ENCODE measurements at regions not wholly inside any gene's neighbourhood (a gene's known extent, or its start where the extent isn't known, plus 50 kb on each side); places are given as distances from the start of the nearest gene placed in this dataset.

DNA sequence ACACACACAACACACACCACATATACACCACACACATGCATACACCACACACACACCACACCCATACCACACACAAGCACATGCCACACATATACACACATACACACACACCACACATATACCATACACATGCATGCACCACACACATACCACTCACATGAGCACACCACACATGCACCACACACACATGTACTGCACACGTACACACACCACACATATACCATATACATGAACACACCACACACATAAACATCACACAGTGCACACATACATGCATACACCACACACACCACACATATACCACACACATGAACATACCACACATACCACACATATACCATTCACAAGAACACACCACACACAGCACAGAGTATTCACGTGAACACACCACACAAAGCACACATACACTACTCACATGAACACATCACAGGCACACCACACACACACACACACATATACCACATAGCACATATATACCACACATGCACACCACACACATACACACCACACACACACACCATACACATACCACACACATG is 219.9 kb upstream of the RAB6C start (continued):
- TF ChIP-seq, protein P1, sequence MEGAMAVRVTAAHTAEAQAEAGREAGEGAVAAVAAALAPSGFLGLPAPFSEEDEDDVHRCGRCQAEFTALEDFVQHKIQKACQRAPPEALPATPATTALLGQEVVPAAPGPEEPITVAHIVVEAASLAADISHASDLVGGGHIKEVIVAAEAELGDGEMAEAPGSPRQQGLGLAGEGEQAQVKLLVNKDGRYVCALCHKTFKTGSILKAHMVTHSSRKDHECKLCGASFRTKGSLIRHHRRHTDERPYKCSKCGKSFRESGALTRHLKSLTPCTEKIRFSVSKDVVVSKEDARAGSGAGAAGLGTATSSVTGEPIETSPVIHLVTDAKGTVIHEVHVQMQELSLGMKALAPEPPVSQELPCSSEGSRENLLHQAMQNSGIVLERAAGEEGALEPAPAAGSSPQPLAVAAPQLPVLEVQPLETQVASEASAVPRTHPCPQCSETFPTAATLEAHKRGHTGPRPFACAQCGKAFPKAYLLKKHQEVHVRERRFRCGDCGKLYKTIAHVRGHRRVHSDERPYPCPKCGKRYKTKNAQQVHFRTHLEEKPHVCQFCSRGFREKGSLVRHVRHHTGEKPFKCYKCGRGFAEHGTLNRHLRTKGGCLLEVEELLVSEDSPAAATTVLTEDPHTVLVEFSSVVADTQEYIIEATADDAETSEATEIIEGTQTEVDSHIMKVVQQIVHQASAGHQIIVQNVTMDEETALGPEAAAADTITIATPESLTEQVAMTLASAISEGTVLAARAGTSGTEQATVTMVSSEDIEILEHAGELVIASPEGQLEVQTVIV (CRISPR knock-in tag; IDR thresholded peaks at IDR 0.05; ENCODE audit: borderline replicate concordance) = no peak
- TF ChIP-seq ZNF57 (CRISPR knock-in tag; IDR thresholded peaks at IDR 0.05) (no peak), ZNF518B (CRISPR knock-in tag; IDR thresholded peaks at IDR 0.05) (no peak), ARHGAP35 (IDR thresholded peaks at IDR 0.05; ENCODE audit: partially characterized antibody) (no peak), MCM3 (IDR thresholded peaks at IDR 0.05) (no peak), BCOR (IDR thresholded peaks at IDR 0.05) (no peak)
- TF ChIP-seq, protein P2, sequence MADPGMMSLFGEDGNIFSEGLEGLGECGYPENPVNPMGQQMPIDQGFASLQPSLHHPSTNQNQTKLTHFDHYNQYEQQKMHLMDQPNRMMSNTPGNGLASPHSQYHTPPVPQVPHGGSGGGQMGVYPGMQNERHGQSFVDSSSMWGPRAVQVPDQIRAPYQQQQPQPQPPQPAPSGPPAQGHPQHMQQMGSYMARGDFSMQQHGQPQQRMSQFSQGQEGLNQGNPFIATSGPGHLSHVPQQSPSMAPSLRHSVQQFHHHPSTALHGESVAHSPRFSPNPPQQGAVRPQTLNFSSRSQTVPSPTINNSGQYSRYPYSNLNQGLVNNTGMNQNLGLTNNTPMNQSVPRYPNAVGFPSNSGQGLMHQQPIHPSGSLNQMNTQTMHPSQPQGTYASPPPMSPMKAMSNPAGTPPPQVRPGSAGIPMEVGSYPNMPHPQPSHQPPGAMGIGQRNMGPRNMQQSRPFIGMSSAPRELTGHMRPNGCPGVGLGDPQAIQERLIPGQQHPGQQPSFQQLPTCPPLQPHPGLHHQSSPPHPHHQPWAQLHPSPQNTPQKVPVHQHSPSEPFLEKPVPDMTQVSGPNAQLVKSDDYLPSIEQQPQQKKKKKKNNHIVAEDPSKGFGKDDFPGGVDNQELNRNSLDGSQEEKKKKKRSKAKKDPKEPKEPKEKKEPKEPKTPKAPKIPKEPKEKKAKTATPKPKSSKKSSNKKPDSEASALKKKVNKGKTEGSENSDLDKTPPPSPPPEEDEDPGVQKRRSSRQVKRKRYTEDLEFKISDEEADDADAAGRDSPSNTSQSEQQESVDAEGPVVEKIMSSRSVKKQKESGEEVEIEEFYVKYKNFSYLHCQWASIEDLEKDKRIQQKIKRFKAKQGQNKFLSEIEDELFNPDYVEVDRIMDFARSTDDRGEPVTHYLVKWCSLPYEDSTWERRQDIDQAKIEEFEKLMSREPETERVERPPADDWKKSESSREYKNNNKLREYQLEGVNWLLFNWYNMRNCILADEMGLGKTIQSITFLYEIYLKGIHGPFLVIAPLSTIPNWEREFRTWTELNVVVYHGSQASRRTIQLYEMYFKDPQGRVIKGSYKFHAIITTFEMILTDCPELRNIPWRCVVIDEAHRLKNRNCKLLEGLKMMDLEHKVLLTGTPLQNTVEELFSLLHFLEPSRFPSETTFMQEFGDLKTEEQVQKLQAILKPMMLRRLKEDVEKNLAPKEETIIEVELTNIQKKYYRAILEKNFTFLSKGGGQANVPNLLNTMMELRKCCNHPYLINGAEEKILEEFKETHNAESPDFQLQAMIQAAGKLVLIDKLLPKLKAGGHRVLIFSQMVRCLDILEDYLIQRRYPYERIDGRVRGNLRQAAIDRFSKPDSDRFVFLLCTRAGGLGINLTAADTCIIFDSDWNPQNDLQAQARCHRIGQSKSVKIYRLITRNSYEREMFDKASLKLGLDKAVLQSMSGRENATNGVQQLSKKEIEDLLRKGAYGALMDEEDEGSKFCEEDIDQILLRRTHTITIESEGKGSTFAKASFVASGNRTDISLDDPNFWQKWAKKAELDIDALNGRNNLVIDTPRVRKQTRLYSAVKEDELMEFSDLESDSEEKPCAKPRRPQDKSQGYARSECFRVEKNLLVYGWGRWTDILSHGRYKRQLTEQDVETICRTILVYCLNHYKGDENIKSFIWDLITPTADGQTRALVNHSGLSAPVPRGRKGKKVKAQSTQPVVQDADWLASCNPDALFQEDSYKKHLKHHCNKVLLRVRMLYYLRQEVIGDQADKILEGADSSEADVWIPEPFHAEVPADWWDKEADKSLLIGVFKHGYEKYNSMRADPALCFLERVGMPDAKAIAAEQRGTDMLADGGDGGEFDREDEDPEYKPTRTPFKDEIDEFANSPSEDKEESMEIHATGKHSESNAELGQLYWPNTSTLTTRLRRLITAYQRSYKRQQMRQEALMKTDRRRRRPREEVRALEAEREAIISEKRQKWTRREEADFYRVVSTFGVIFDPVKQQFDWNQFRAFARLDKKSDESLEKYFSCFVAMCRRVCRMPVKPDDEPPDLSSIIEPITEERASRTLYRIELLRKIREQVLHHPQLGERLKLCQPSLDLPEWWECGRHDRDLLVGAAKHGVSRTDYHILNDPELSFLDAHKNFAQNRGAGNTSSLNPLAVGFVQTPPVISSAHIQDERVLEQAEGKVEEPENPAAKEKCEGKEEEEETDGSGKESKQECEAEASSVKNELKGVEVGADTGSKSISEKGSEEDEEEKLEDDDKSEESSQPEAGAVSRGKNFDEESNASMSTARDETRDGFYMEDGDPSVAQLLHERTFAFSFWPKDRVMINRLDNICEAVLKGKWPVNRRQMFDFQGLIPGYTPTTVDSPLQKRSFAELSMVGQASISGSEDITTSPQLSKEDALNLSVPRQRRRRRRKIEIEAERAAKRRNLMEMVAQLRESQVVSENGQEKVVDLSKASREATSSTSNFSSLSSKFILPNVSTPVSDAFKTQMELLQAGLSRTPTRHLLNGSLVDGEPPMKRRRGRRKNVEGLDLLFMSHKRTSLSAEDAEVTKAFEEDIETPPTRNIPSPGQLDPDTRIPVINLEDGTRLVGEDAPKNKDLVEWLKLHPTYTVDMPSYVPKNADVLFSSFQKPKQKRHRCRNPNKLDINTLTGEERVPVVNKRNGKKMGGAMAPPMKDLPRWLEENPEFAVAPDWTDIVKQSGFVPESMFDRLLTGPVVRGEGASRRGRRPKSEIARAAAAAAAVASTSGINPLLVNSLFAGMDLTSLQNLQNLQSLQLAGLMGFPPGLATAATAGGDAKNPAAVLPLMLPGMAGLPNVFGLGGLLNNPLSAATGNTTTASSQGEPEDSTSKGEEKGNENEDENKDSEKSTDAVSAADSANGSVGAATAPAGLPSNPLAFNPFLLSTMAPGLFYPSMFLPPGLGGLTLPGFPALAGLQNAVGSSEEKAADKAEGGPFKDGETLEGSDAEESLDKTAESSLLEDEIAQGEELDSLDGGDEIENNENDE (IDR thresholded peaks at IDR 0.05; ENCODE audit: low read depth, low read length) = no peak
